ENCODE measurements at regions not wholly inside any gene's neighbourhood (a gene's known extent, or its start where the extent isn't known, plus 50 kb on each side); places are given as distances from the start of the nearest gene placed in this dataset.
"Not testable (repeated sequence)": the region's sequence is repeated elsewhere in the genome, so short reads cannot be mapped to it uniquely, and the experiment has no call there.

DNA sequence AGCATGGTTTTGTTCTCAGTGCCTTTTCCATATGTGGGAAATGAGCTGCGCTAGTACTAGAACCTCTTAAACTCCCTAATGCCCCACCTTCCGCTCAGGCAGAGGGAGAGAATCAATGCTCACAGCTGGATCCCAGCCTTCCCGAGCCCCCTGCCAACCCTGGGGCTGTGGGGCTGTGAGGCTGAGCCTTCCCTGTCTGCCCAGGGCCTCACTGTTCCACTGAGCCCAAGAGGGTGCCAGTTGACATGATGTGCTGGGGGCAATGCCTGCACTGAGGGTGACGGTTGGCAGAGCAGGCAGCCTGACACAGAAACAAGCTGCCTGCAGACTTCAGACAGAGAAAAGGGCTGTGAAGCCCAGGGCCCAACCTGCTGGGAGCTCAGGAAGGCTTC is 602.4 kb upstream of the RAB6C start:
- DNase-seq (ENCODE audit: low spot score), result no peak

DNA sequence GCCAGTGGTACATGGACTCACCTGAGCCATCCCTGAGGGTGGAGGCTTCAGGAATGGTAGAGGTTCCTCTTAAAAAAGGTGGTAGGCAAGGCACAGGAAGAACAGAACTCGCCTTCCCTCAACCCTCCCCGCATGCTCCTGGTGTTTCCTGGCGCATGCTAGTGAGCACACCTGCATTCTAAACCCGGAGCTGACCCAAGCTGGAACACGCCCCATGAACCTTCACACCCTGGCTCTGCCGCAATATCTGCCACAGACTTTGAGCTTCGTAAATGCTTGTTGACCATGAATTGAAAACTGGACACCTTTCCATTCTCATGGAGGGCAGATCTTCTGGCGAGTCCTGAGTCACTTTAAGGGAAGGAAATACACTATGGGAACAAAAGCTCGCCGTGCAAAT is 601.3 kb upstream of the RAB6C start:
- DNase-seq (ENCODE audit: low spot score), result no peak

DNA sequence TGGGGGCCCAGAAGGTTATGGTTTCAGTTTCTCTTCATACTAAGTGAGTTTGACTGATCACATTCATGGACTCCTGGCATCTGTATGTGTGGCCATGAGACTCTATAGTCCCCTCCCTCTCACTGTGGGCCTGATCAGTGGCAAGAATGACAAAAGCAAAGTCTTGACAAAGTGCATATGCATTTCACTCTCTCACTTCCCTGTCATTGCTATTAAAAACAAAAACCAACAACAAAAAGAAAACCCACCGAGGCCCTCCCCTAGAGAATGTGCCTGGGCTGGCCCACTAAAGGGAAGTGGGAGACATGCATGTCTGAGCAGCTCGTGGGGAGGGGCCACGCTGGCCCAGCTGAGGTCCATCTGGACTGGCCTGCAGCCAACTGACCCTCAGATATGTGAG is 600.1 kb upstream of the RAB6C start:
- DNase-seq (ENCODE audit: low spot score), result no peak

DNA sequence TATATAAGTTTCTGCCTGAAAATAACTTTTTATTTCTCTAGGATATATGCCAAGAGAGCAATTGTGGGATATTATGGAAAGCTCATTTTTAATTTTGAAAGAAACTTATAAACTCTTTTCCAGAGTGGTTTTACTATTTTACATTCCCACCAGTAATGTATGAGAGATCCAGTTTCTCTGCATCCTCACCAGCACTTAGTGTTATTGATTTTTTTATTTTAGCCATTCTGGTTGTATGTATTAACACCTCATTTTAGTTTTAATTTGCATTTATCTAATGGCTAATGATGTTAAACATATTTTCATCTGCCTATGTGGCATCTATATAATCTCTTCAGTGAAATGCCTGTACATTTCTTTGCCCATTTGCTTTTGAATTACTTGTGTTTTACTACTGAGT is 597.7 kb upstream of the RAB6C start:
- DNase-seq (ENCODE audit: low spot score), result no peak

DNA sequence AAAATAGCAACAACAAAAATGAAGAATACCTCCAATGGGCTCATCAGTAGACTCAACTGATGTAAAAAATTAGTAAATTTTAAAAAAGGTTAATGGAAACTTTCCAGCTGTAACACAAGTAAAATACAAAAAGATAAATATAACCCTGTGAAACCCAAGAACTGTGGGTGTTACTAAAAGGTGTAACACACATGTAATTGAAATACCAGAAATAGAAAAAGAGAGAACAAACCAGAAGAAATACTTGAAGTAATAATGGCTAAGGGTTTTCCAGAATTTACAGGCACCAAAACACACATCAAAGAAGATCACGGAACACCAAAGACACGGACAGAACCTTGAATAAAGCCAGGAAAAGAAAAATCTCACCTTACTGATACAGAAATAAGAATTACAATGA is 590.6 kb upstream of the RAB6C start:
- no peak for DNase-seq (ENCODE audit: low spot score)

DNA sequence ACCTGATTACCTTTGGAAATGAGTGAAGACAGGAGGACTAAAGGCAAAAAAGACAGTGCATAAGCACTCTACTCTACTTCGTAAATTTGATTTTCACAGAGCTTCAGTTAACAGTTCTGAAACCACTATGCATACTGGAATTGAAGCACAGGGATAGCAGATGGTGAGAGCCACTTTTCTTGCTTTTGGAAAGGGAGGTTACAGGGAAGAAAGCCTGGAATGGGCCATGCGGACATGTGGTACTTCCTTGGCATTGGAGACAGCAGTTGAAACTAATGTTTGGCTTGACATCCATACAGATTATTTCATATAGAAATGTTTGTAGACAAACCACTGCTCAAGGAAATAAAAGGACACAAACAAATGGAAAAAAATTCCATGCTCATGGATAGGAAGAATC is 585.6 kb upstream of the RAB6C start:
- DNase-seq (ENCODE audit: low spot score), result no peak

DNA sequence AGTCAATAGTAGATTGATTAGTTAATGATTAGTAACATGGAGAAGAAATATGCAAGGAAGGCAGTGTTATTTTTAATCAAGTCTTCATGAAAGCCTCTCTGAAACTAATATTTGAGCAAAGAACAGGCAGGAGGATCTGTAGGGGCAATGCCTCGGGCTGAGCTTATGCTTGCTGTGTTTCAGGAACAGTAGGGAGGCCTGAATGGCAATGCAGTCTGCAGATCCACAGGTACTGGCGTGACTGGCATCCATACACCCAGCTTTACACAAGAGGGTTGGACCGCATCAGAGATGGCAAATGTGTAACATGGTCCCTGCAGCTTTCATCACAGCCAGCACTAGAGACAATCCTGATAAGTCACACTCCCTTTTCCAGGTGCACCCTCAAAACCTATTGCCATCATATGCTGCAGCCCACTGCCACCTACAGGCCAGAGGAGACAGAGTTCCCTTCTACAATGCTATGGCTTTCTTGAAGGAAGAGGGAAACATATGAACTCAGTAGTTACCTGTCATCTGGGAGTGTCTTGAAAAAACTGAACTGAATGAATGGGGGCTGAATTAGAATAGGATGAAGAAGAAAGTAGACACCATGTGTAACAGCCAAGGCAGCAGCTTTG is 582.4 kb upstream of the RAB6C start:
- DNase-seq (ENCODE audit: low spot score), result peak; percentile 11

DNA sequence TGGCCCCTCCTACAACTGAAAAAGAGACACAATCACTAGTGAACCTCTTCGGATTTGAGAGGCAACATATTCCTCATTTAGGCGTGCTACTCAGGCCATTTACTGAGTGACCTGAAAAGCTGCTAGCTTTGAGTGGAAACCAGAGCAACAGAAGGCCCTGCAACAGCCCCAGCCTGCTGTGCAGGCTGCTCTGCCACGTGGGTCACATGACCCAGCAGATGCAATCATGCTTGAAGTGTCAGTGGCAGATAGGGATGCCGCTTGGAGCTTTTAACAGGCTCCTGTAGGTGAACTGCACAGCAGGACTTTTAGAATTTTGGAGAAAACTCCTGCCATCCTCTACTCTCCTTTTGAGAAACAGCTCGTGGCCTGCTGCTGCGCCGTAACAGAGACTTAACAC is 578.6 kb upstream of the RAB6C start:
- no peak for DNase-seq (ENCODE audit: low spot score)

DNA sequence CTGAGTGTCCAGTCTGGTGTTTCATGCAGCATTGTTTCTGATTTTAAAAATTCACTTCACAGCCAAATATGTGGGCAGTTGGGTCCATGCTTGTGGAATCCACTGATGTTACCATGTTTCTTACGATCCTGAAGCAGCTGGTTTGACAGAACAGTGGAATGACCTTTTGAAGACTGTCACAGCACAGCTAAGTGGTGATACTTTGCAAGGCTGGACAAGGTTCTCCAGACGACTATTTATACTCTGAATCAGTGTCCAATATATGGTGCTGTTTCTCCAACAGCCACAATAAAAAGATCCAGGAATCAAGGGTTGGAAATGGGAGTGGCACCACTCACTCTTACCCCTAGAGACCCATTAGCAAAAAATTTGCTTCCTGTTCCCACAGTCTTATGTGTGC is 577.4 kb upstream of the RAB6C start:
- DNase-seq (ENCODE audit: low spot score), result no peak

DNA sequence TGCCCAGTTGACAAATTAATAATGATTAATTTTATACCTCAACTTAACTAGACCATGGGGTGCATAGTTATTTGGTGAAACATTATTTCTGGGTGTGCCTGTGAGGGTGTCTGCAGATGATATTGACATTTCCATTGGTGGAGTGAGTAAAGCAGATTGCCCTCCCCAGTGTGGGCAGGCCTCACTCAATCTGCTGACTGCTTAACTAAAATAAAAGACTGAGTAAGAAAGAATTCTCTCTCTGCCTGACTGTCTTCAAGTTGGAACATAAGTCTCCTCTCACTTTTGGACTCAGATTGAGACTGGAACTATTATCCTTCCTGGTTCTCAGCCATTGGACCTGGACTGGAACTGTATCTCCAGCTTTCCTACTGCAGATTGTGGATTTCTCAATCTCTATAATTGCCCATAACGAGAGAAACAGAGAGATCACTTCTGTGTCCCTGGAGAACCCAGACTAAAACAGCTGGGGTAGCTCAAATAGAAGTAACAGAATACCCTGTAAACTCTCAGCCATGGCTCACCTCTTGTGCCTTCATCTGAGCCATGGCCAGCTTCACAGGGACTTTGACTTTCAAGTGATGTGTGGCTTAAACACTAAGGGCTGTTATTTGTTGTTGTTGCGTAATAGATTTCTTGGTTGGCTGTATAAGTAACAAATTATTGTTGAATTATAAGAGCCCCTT is 575.3 kb upstream of the RAB6C start:
- DNase-seq (ENCODE audit: low spot score), result no peak

DNA sequence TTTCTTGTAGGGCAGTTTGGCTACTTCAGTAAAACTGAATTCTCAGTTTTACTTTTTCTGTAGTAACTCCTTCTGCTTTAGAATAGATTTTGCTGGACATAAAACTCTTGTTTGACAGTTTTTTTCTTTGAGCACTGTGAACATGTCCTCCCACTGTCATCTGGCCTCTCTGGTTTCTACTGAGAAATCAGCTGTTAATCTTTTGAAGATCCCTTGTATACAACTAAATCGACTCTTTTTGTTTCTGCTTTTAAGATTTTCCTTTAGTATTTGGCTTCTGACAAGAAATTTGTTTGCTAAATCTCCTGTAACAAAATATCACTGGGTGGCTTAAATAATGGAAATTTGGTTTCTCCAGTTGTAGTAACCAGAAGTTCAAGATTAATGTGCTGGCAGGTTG is 570.9 kb upstream of the RAB6C start:
- no peak for DNase-seq (ENCODE audit: low spot score)

DNA sequence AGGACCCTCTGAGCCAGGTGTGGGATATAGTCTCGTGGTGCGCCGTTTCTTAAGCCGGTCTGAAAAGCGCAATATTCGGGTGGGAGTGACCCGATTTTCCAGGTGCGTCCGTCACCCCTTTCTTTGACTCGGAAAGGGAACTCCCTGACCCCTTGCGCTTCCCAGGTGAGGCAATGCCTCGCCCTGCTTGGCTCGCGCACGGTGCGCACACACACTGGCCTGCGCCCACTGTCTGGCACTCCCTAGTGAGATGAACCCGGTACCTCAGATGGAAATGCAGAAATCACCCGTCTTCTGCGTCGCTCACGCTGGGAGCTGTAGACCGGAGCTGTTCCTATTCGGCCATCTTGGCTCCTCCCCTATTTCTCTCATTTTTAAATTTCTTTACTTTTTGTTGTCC is 562.4 kb upstream of the RAB6C start:
- DNase-seq (ENCODE audit: low spot score), result not testable (repeated sequence)

DNA sequence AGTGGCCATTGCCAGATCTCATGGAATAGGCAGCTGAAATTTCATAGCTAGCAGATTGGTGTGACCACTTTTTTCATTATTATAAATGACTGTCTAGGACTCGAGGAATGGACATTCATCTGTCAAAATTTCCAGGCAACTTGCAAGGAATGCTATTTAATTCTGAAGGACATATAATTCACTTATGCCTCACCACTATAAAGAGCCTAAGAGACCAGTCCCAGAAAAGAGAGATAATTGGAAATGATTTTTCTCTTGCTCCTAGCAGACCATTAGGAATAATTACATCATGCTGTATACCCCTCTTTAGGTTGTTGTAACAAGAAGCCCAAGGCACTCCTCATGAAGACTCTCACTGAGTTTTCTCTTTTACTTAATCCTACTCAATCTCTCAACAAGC is 557.4 kb upstream of the RAB6C start:
- DNase-seq (ENCODE audit: low spot score), result no peak

DNA sequence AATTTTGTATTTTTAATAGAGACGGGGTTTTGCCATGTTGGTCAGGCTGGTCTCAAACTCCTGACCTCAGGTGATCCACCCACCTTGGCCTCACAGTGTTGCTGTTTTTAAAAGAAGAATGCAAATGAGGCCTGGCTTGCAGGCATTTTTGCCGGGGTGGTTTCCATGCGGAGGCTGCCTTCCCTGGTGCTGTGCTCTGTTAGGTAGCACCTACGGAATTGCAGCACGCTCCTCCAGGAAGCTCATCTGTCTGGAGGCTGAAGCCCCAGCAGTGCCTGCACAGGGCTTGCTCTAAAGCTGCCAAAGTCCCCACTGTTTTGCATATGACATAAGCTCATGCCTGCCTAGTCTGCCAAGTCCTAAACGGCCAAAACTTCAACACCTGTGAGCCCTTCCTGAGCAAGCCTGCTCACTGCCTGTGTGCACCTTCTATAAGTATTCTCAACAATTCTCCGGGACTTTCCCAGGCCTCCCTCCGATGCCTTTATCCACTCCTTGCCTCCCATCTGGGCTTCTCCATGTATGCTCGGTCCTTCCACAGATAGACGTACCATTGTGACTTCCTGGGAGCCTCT is 551.3 kb upstream of the RAB6C start:
- DNase-seq (ENCODE audit: low spot score), result no peak

DNA sequence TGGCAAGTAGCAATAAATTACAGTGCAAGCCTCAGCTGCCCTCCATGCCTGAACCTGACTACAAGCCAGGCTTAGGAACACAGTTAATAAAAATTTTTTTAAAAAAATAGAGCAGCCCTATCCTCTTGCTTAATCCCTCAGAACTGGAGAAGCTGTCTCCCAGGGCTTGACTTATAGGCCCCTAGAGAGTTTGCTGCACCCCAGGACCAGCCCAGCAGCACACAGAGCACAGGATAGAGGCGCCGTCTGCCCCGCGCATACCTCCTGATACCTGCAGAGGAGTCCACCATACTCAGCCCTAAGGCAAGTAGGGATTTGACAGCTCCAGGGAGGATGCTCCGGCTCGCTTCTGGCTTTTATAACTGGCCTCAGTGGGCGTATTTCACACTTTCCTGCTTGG is 548.6 kb upstream of the RAB6C start:
- DNase-seq (ENCODE audit: low spot score), result no peak

DNA sequence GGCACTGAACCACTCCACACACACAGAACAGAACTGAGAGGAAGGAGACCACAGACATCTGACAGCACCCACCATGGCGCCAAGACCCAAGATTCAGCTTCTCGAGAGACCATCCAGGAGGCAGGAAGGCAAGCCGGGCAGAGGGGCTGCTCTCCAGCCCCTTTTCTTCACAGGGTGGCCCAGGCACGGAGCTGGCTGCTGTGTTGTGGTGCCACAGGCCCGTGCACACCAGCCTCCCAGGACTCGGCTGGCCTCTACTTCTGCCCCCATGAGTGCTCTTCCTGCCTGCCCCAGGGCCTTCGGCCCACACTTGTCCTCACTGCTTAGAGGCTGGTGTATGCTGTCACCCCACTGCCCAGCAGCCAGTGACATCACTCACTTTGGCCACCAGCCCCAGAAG is 547.6 kb upstream of the RAB6C start:
- no peak for DNase-seq (ENCODE audit: low spot score)

DNA sequence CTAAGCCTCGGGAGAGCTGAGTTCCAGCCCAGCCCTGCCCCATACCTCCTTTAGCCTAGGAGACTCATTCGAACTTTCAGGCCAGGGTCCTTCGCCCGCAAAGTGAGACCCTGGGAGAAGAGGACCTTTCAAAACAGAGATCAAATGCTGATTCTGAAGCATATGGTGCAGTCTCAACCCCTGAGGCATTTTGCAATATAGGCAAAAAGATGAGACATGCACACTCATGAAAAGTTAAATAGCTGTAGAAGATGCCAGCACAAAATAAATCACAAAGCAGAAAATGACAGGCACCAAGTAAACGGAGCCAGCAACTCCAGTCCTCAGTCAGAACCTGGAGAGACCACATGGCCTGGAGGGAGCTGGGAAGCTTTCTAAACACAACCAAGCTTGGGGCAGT is 542.7 kb upstream of the RAB6C start:
- no peak for DNase-seq (ENCODE audit: low spot score)

DNA sequence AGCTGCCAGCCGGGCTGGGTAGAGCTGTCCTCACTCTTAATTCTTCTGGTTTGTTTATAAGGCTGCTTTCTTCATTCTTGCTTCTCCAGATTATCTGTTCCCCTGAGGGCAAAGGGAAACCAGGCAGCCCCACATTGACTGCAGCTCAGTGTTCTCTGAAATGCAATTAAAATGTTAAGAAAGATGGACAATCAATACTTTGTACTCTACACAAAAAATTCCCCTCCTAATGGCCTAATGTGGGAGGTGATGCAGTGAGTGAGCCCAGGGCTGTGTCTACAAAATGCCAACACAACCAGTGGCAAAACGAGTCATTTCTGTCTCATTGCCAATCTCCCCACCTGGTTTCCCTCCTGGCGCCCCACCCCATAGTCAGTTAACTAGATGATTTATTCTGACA is 541.7 kb upstream of the RAB6C start:
- DNase-seq (ENCODE audit: low spot score), result no peak

DNA sequence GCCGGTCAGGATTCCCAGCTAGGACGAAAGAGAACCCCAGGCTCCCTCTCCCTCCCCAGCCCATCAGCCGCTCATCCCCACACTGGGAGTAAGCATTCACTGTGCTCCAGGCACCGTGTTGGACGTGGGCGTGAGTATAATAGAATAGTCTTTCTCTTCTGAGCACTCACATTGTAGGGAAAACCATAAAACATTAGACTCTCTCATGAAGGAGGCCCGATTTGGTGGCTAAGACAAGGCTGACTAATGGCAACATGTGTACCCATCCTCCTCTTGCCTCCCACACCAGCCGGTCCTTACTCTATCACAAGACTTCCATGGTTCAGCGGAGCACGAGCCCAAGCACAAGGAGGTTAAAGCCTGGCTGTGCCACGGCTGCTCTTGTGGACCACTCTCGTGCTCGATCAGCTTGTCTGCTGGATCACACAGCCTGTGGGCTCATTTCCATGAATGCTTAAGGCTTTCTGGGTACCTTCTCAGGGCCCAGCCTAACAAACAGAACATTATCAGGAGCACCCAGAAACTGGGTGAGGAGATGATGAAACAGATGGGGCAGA is 540.9 kb upstream of the RAB6C start:
- no peak for DNase-seq (ENCODE audit: low spot score)

DNA sequence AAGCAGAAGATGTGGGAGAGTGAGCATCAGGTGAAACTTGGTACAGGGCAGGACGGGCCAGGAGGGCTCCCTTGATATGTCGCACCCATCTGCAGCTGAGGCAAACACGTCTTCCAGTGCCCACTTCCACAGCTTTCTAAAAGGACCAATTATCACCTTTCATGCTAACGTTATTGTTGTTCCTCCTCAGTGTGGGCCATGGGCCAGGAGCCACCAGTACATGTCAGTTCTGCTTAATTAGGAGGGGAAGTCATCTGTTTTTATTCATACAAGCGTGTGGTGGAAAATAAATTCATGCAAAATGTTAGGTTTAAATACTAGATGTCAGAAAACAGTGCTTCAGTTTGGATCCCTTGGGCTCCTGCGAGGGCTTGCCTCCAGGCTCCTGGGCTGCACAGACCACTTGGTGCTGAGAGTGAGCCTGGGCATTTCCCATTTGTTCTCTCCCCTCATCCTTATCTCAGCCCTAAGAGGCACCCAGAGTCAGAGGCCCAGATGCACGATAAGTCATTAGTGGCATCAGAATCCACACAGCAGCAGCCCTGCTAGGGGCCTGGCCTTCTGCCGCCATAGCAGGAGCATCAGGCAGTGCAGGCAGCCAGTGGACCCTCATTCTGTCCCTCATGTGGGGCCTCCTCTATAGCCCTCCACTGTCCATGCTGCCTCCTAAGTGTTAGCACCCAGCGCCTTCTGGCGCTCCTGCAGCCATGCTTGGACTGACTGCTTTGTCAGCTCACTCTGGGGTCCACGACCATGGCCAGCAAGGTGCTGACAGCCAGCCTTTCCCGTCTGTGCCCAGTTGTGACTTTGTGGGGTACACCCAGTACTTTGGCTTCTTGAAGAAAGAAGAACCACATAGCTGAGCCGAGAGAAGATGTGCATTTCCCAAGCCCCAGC is 539.8 kb upstream of the RAB6C start:
- DNase-seq (ENCODE audit: low spot score), result no peak

DNA sequence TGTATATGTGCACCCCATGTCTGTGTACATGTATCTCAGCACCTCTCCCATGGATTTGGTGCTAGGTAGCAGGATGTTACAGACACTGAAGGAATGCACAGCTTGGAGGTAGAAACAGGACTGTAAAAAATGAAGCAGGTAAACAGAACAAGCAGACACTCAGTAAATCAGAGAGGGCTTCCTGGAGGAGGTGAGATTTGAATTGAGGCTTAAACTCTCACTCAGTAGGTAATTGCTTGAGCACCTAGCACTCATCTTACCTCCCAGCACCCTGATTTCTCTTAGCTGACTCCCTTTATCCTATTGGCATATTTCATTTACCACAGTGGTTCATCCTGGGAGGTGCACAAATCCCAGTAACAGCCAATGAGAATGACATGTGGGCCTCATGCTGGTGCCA is 537.9 kb upstream of the RAB6C start:
- no peak for DNase-seq (ENCODE audit: low spot score)

DNA sequence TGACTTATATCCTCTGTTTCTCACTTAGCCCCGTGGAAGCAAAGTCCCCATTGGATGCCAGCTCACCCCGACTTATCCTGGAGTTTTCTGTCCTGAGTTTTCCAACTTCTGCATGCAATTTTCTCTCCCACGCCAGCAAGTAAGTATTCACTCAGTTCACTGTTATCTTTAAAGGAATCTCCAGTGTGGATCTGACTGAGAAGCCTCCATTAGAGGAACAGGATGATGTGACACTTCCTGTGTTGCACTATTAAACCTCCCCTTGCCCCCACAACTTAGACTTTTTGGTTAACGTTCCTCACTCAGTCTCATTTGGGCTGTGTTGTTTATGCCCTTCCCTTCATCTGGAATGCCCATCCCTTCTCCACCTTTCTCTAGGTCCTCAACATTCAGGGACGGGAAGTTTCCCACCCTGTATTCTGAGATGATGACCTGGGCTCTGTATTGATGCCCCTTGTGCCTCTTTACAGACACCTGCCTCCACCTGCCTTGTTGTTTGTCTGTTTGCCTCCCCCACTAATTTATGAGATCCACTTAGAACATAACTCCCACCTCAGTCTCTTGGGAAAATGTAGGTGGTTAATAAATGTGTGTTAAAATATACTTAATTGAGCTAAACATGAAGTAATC is 536.1 kb upstream of the RAB6C start:
- no peak for DNase-seq (ENCODE audit: low spot score)

Data from HuH-7.5 (cell line).